ENCODE measurements at regions not wholly inside any gene's neighbourhood (a gene's known extent, or its start where the extent isn't known, plus 50 kb on each side); places are given as distances from the start of the nearest gene placed in this dataset.

- Histone ChIP-seq H3K4me1 (replicated peaks) (no peaks in the 10 kb centered on the region), H3K9me3 (replicated peaks) (no peaks in the 10 kb centered on the region), H3K27me3 (replicated peaks) (no peaks in the 10 kb centered on the region), H3K4me3 (no peak overlapping the region), H3K36me3 (no peaks in the 10 kb centered on the region), H3K27ac (no peak overlapping the region)
- no peak for DNase-seq (ENCODE audit: low read depth in 1 of 2, low spot score in 2 of 2)
Measured at GRCh38 chr2:180324182-180324581, 317.1 kb upstream of the CWC22 start.

- Histone ChIP-seq H3K36me3 (no peaks in the 10 kb centered on the region), H3K27me3 (replicated peaks) (no peaks in the 10 kb centered on the region), H3K4me1 (replicated peaks) (no peaks in the 10 kb centered on the region), H3K4me3 (no peak overlapping the region), H3K27ac (no peak overlapping the region), H3K9me3 (replicated peaks) (no peaks in the 10 kb centered on the region)
- no peak for DNase-seq (ENCODE audit: low read depth in 1 of 2, low spot score in 2 of 2)
Measured at GRCh38 chr2:180322781-180323180, 315.7 kb upstream of the CWC22 start.

- Histone ChIP-seq H3K36me3 (no peaks in the 10 kb centered on the region), H3K4me3 (no peak overlapping the region), H3K27ac (no peak overlapping the region), H3K27me3 (replicated peaks) (no peaks in the 10 kb centered on the region), H3K4me1 (replicated peaks) (no peaks in the 10 kb centered on the region), H3K9me3 (replicated peaks) (no peaks in the 10 kb centered on the region)
- DNase-seq (ENCODE audit: low read depth in 1 of 2, low spot score in 2 of 2): no peak
Measured at GRCh38 chr2:180319586-180320405, 312.7 kb upstream of the CWC22 start.

GRCh38 chr2:180314086-180314485 is 307.0 kb upstream of the CWC22 start:
- Histone ChIP-seq H3K9me3 (replicated peaks) (no peaks in the 10 kb centered on the region), H3K4me1 (replicated peaks) (no peaks in the 10 kb centered on the region), H3K36me3 (no peaks in the 10 kb centered on the region), H3K4me3 (no peak overlapping the region), H3K27me3 (replicated peaks) (no peaks in the 10 kb centered on the region), H3K27ac (no peak overlapping the region)
- DNase-seq (ENCODE audit: low read depth in 1 of 2, low spot score in 2 of 2): no peak

GRCh38 chr2:180312542-180312941 is 305.4 kb upstream of the CWC22 start:
- DNase-seq (ENCODE audit: low read depth in 1 of 2, low spot score in 2 of 2): no peak
- H3K9me3 ChIP-seq (replicated peaks): no peaks in the 10 kb centered on the region
- no peaks in the 10 kb centered on the region for H3K36me3 ChIP-seq
- H3K27me3 ChIP-seq (replicated peaks): no peaks in the 10 kb centered on the region
- no peaks in the 10 kb centered on the region for H3K4me1 ChIP-seq (replicated peaks)
- H3K27ac ChIP-seq: no peak overlapping the region
- no peak overlapping the region for H3K4me3 ChIP-seq

GRCh38 chr2:180307096-180307495 is 300.0 kb upstream of the CWC22 start:
- Histone ChIP-seq H3K27ac (no peak overlapping the region), H3K9me3 (replicated peaks) (no peaks in the 10 kb centered on the region), H3K4me1 (replicated peaks) (no peaks in the 10 kb centered on the region), H3K4me3 (no peak overlapping the region), H3K36me3 (no peaks in the 10 kb centered on the region), H3K27me3 (replicated peaks) (no peaks in the 10 kb centered on the region)
- DNase-seq (ENCODE audit: low read depth in 1 of 2, low spot score in 2 of 2): no peak

GRCh38 chr2:180306346-180306745 is 299.2 kb upstream of the CWC22 start:
- Histone ChIP-seq H3K27me3 (replicated peaks) (no peaks in the 10 kb centered on the region), H3K4me1 (replicated peaks) (no peaks in the 10 kb centered on the region), H3K4me3 (no peak overlapping the region), H3K27ac (no peak overlapping the region), H3K36me3 (no peaks in the 10 kb centered on the region), H3K9me3 (replicated peaks) (no peaks in the 10 kb centered on the region)
- no peak for DNase-seq (ENCODE audit: low read depth in 1 of 2, low spot score in 2 of 2)

- no peak for DNase-seq (ENCODE audit: low read depth in 1 of 2, low spot score in 2 of 2)
- 0 out of 2 replicates have a peak, but pooled peaks cover 4% of the 10 kb centered on the region for H3K4me1 ChIP-seq (replicated peaks)
- no peak overlapping the region for H3K4me3 ChIP-seq
- no peak overlapping the region for H3K27ac ChIP-seq
- H3K36me3 ChIP-seq: no peaks in the 10 kb centered on the region
- no peaks in the 10 kb centered on the region for H3K27me3 ChIP-seq (replicated peaks)
- H3K9me3 ChIP-seq (replicated peaks): no peaks in the 10 kb centered on the region; the same call in 1 of the 2 replicates
Measured at GRCh38 chr2:180291552-180292421, 284.7 kb upstream of the CWC22 start.

GRCh38 chr2:180291060-180291459 is 284.0 kb upstream of the CWC22 start:
- no peak for DNase-seq (ENCODE audit: low read depth in 1 of 2, low spot score in 2 of 2)
- no peak overlapping the region for H3K27ac ChIP-seq
- 0 out of 2 replicates have a peak, but pooled peaks cover 4% of the 10 kb centered on the region for H3K4me1 ChIP-seq (replicated peaks)
- no peaks in the 10 kb centered on the region; the same call in 1 of the 2 replicates for H3K9me3 ChIP-seq (replicated peaks)
- H3K4me3 ChIP-seq: no peak overlapping the region
- H3K27me3 ChIP-seq (replicated peaks): no peaks in the 10 kb centered on the region
- no peaks in the 10 kb centered on the region for H3K36me3 ChIP-seq

GRCh38 chr2:180289627-180290026 is 282.5 kb upstream of the CWC22 start:
- no peak overlapping the region for H3K27ac ChIP-seq
- no peak overlapping the region for H3K4me3 ChIP-seq
- no peaks in the 10 kb centered on the region for H3K36me3 ChIP-seq
- no peaks in the 10 kb centered on the region for H3K9me3 ChIP-seq (replicated peaks)
- 0 out of 2 replicates have a peak, but pooled peaks cover 4% of the 10 kb centered on the region for H3K4me1 ChIP-seq (replicated peaks)
- H3K27me3 ChIP-seq (replicated peaks): no peaks in the 10 kb centered on the region
- DNase-seq (ENCODE audit: low read depth in 1 of 2, low spot score in 2 of 2): no peak

GRCh38 chr2:180279581-180279980 is 272.5 kb upstream of the CWC22 start:
- no peaks in the 10 kb centered on the region for H3K9me3 ChIP-seq (replicated peaks)
- H3K36me3 ChIP-seq: no peaks in the 10 kb centered on the region
- H3K27me3 ChIP-seq (replicated peaks): no peaks in the 10 kb centered on the region
- no peaks in the 10 kb centered on the region for H3K4me1 ChIP-seq (replicated peaks)
- H3K27ac ChIP-seq: no peak overlapping the region
- no peak for DNase-seq (ENCODE audit: low read depth in 1 of 2, low spot score in 2 of 2)
- no peak overlapping the region for H3K4me3 ChIP-seq

- no peak overlapping the region for H3K4me3 ChIP-seq
- H3K27me3 ChIP-seq (replicated peaks): no peaks in the 10 kb centered on the region
- H3K27ac ChIP-seq: no peak overlapping the region
- H3K9me3 ChIP-seq (replicated peaks): no peaks in the 10 kb centered on the region
- no peaks in the 10 kb centered on the region for H3K36me3 ChIP-seq
- DNase-seq (ENCODE audit: low read depth in 1 of 2, low spot score in 2 of 2): no peak
- no peaks in the 10 kb centered on the region for H3K4me1 ChIP-seq (replicated peaks)
Measured at GRCh38 chr2:180276733-180277132, 269.6 kb upstream of the CWC22 start.

- Histone ChIP-seq H3K36me3 (no peaks in the 10 kb centered on the region), H3K27me3 (replicated peaks) (no peaks in the 10 kb centered on the region), H3K27ac (no peak overlapping the region), H3K9me3 (replicated peaks) (no peaks in the 10 kb centered on the region), H3K4me1 (replicated peaks) (no peaks in the 10 kb centered on the region), H3K4me3 (no peak overlapping the region)
- no peak for DNase-seq (ENCODE audit: low read depth in 1 of 2, low spot score in 2 of 2)
Measured at GRCh38 chr2:180268006-180268405, 260.9 kb upstream of the CWC22 start.

- no peaks in the 10 kb centered on the region for H3K36me3 ChIP-seq
Measured at GRCh38 chr2:180261976-180262375, 254.9 kb upstream of the CWC22 start.

More at GRCh38 chr2:180261976-180262375, 254.9 kb upstream of the CWC22 start:
- H3K4me1 ChIP-seq (replicated peaks): no peaks in the 10 kb centered on the region
- no peak overlapping the region for H3K4me3 ChIP-seq
- H3K9me3 ChIP-seq (replicated peaks): no peaks in the 10 kb centered on the region
- DNase-seq (ENCODE audit: low read depth in 1 of 2, low spot score in 2 of 2): no peak
- no peaks in the 10 kb centered on the region for H3K27me3 ChIP-seq (replicated peaks)
- H3K27ac ChIP-seq: no peak overlapping the region
